ENCODE measurements at regions not wholly inside any gene's neighbourhood (a gene's known extent, or its start where the extent isn't known, plus 50 kb on each side); places are given as distances from the start of the nearest gene placed in this dataset.

DNA sequence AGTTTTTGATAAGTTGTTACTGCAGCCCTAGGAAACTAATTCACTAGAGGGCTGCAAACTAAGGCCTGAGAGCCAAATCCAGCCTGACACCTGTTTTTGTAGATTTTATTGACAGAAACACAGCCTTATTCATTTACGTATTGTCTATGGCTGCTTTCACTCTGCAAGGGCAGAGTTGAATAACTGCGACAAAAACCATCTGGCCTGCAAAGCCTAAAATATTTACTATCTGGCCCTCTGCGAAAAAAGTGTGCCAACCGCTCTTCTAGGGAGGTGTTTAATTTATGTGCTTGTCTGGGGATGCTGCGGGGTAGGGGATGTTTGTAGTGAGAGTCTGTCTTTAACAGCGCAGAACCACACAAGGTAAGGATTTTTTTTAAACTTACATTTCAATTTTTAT, 165.0 kb upstream of the RBFOX1 start:
- DNase-seq (ENCODE audit: low spot score), result no peak
- TF ChIP-seq, protein P1, sequence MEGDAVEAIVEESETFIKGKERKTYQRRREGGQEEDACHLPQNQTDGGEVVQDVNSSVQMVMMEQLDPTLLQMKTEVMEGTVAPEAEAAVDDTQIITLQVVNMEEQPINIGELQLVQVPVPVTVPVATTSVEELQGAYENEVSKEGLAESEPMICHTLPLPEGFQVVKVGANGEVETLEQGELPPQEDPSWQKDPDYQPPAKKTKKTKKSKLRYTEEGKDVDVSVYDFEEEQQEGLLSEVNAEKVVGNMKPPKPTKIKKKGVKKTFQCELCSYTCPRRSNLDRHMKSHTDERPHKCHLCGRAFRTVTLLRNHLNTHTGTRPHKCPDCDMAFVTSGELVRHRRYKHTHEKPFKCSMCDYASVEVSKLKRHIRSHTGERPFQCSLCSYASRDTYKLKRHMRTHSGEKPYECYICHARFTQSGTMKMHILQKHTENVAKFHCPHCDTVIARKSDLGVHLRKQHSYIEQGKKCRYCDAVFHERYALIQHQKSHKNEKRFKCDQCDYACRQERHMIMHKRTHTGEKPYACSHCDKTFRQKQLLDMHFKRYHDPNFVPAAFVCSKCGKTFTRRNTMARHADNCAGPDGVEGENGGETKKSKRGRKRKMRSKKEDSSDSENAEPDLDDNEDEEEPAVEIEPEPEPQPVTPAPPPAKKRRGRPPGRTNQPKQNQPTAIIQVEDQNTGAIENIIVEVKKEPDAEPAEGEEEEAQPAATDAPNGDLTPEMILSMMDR (conservative IDR thresholded peaks at IDR 0.05; ENCODE audit: low read depth), result no peak
- ChIA-PET POLR2A (ENCODE audit: low non-redundant PET) (no interaction called here), CTCF (no interaction called here)
- H3K27ac ChIP-seq, result no peak overlapping the region

DNA sequence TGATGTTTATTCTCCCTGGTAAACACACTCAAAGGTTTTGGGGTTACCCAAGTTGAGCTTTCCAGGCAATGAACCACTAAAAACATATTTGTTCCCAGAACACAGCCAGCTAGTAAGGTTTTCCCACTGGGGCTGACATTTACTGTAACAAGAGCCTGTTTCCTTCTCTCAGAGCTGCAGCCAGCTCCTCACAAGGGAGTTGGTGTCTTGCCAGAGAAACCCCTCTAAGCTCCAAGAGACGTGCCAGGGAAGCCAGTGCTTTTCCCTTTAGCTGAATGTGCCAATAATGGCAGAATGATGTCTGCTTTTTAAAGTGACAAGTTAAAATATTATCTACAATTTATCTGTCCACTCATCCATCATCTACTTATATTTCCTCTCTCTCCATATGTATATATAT, 170.8 kb upstream of the RBFOX1 start:
- ChIA-PET POLR2A (ENCODE audit: low non-redundant PET) (no interaction called here), CTCF (no interaction called here)
- TF ChIP-seq, protein P1 (conservative IDR thresholded peaks at IDR 0.05; ENCODE audit: low read depth), result no peak
- DNase-seq (ENCODE audit: low spot score), result no peak
- no peak overlapping the region for H3K27ac ChIP-seq

DNA sequence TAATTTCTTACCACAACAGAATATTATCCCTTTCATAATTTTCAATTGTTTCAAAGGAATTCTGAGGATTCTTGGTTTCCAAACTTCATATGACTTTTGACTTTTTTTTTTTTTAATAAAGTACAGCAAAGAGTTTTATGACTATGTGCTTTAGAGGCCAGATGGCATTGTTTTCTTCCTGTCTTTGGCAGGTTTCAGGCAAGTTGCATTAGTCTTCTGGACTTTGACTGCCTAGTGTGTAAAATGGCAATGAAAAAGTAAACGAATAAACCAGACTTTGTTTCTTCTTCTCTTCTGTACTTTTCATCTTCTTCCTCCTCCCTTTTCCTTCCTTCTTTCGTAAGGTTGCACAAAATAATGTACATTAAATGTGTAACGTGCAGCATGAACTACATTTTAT, 172.6 kb upstream of the RBFOX1 start:
- H3K27ac ChIP-seq, result no peak overlapping the region
- no peak for DNase-seq (ENCODE audit: low spot score)
- ChIA-PET POLR2A (ENCODE audit: low non-redundant PET) (no interaction called here), CTCF (no interaction called here)
- TF ChIP-seq, protein P1 (conservative IDR thresholded peaks at IDR 0.05; ENCODE audit: low read depth), result no peak

DNA sequence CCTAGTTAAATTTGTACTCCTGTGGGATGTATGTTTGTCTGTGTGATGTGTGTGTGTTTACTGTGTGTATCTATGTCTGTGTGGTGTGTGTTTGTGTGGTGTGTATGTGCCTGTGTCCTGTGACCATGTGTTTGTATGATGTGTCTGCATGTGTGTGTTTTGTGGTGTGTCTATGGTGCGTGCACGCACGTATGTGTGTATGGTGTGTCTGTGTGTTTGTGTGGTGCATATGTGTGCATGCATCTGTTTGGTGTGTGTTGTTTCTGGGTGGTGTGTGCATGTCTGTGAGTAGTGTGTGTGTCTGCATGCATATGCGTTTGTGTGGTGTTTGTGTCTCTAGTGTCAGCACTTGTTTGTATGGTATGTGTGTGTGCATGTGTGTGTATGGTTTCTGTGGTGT, 174.2 kb upstream of the RBFOX1 start:
- ChIA-PET CTCF (no interaction called here), POLR2A (ENCODE audit: low non-redundant PET) (no interaction called here)
- DNase-seq (ENCODE audit: low spot score), result no peak
- no peak overlapping the region for H3K27ac ChIP-seq
- TF ChIP-seq, protein P1 (conservative IDR thresholded peaks at IDR 0.05; ENCODE audit: low read depth), result no peak

DNA sequence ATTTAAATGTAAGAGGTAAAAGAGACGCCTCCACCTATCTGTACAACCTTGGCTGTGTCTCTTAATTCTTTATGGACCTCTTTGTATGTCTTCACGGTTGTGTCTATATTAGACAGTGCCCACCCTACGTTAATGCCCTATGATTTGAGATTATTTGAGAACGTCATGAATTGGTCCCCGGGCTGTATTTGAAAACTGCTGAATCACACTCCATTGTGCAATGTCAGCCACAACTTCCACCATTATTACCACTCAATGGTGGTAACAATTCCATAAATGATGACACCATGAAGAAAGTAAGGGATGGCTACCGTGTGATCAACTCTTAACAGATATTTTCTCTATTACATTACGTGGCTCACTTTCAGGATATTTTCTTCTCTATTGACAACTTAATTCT, 182.4 kb upstream of the RBFOX1 start:
- TF ChIP-seq, protein P1 (conservative IDR thresholded peaks at IDR 0.05; ENCODE audit: low read depth), result no peak
- DNase-seq (ENCODE audit: low spot score), result no peak
- H3K27ac ChIP-seq, result no peak overlapping the region
- ChIA-PET POLR2A (ENCODE audit: low non-redundant PET) (no interaction called here), CTCF (no interaction called here)

DNA sequence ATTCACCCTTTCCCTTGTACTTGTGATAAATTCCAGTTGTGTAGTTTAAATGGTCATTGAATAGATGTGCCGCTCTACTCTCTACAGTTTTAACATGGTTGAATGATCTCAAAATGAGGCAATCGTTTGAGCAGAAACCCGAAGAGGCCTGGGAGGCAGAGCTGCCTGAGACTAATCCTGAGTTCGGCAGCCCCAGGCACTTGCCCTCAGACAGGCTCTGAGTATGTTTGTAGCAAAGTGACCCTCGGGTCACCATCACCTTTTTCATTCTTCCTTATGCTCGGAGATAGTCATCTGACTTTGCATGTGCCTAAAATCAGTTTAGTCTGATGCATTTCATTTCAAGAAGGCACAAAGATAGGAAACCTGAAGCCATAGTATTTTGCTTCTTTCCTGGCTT, 184.0 kb upstream of the RBFOX1 start:
- POLR2A ChIA-PET (ENCODE audit: low non-redundant PET), result no interaction called here
- TF ChIP-seq, protein P1 (conservative IDR thresholded peaks at IDR 0.05; ENCODE audit: low read depth), result no peak
- H3K27ac ChIP-seq, result no peak overlapping the region
- no peak for DNase-seq (ENCODE audit: low spot score)
- CTCF ChIA-PET, result no interaction called here

DNA sequence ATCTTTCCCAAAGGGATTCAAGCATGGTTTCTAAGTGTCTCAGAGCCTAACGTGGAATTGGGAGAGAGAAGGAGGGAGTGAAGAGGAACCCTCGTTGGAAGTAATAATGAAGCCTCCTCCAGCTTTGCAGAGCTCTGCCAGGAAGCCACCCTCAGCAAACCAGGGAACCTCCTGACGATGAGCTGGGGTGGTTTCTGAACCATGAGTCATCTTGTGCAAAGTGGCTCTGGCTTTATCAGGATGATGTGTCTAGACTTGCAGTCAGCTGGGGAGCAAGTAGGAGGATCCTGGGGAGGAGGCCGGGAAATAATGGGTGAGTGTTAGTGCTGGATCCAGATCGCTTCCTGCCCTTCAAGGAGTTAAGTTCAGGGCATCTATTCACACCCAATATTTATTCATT, 191.7 kb upstream of the RBFOX1 start:
- H3K27ac ChIP-seq, result no peak overlapping the region
- DNase-seq (ENCODE audit: low spot score), result no peak
- POLR2A ChIA-PET (ENCODE audit: low non-redundant PET), result no interaction called here
- TF ChIP-seq, protein P1 (conservative IDR thresholded peaks at IDR 0.05; ENCODE audit: low read depth), result no peak
- CTCF ChIA-PET, result interaction anchor here (0.6 kb wide), 1 partner anchor 1381 kb away, joined by 3 read pairs; no protein-coding TSS in a partner anchor

Measured in RWPE1 (cell line).